Naive thymus-derived CD8-positive, alpha-beta T cell (primary cell): ENCODE measurements at regions not wholly inside any gene's neighbourhood (a gene's known extent, or its start where the extent isn't known, plus 50 kb on each side); places are given as distances from the start of the nearest gene placed in this dataset.

Experiments used
- ATAC-seq, 2 donors: fragments of 150-1000 bp; cut with Tn5 transposase in 1 of 2; sonication (Bioruptor Pico), chemical (Tn5 transposase) in 1 of 2; 1 replicate in 1 of 2; 2 replicates in 1 of 2; pipeline ENCODE4 v1.10.0; 2021; ENCODE audit warnings: mild to moderate bottlenecking in 2 of 2, moderate library complexity in 2 of 2
- POLR2A ChIA-PET: fragments of 350-600 bp; sonication (Branson Sonifier 250); formaldehyde crosslinking; loops from one replicate; lab custom pipeline; 2021; ENCODE audit warnings: antibody characterized with exemption; lab: Charles Lee
- DNase-seq, 10 donors: peaks; one replicate each; pipeline versions ENCODE4 v3.0.0 to v3.0.0-alpha.2; 2020 to 2022
- H3K27ac Mint-ChIP-seq, 10 donors: one replicate each; pipeline ENCODE4 v1.8.0; 2020 to 2022; ENCODE audit warnings: mild to moderate bottlenecking in 10 of 10, mixed read lengths in 10 of 10, moderate library complexity in 4 of 10, inconsistent platforms in 1 of 10
- H3K27me3 Mint-ChIP-seq, 5 donors: one replicate each; pipeline ENCODE4 v1.8.0; 2021 to 2022; ENCODE audit warnings: mixed read lengths in 5 of 5
- H3K36me3 Mint-ChIP-seq, 3 donors: one replicate each; pipeline ENCODE4 v1.8.0; 2020 to 2022; ENCODE audit warnings: mixed read lengths in 3 of 3, mild to moderate bottlenecking in 2 of 3, inconsistent platforms in 1 of 3
- H3K4me1 Mint-ChIP-seq, 4 donors: one replicate each; pipeline ENCODE4 v1.8.0; 2021 to 2022; ENCODE audit warnings: mixed read lengths in 4 of 4
- H3K4me3 Mint-ChIP-seq, 10 donors: one replicate each; pipeline ENCODE4 v1.8.0; 2020 to 2022; ENCODE audit warnings: mild to moderate bottlenecking in 10 of 10, mixed read lengths in 10 of 10, moderate library complexity in 6 of 10, inconsistent platforms in 1 of 10
- H3K9me3 Mint-ChIP-seq, 9 donors: one replicate each; pipeline ENCODE4 v1.8.0; 2020 to 2022; ENCODE audit warnings: mixed read lengths in 9 of 9, mild to moderate bottlenecking in 3 of 9, inconsistent platforms in 1 of 9, moderate library complexity in 1 of 9

- POLR2A ChIA-PET: no interaction called here
- no peaks in the 10 kb centered on the region for H3K36me3 Mint-ChIP-seq
- peaks cover 0 to 13% (median 2%) of the 10 kb centered on the region in 9 donors for H3K9me3 Mint-ChIP-seq
- no peak overlapping the region for H3K4me3 Mint-ChIP-seq
- no peak for ATAC-seq
- DNase-seq: no peak
- peaks cover 0 to 2% (median 0%) of the 10 kb centered on the region in 4 donors for H3K4me1 Mint-ChIP-seq
- H3K27ac Mint-ChIP-seq: no peak overlapping the region
- H3K27me3 Mint-ChIP-seq: no peaks in the 10 kb centered on the region
These were observed 244.3 kb downstream of the ZIC1 start for GRCh38 chr3:147653367-147653923.

GRCh38 chr3:147654827-147655226 lies 245.7 kb downstream of the ZIC1 start:
- DNase-seq (no peak), ATAC-seq (no peak)
- H3K27me3 Mint-ChIP-seq: no peaks in the 10 kb centered on the region
- no peak overlapping the region for H3K27ac Mint-ChIP-seq
- no peak overlapping the region for H3K4me3 Mint-ChIP-seq
- no peaks in the 10 kb centered on the region for H3K36me3 Mint-ChIP-seq
- POLR2A ChIA-PET: no interaction called here
- peaks cover 0 to 6% (median 2%) of the 10 kb centered on the region in 9 donors for H3K9me3 Mint-ChIP-seq
- H3K4me1 Mint-ChIP-seq: peaks cover 0 to 2% (median 0%) of the 10 kb centered on the region in 4 donors

- Mint-ChIP-seq H3K27ac (no peak overlapping the region), H3K27me3 (no peaks in the 10 kb centered on the region), H3K9me3 (peaks cover 0 to 6% (median 2%) of the 10 kb centered on the region in 9 donors), H3K36me3 (no peaks in the 10 kb centered on the region), H3K4me1 (peaks cover 0 to 2% (median 0%) of the 10 kb centered on the region in 4 donors), H3K4me3 (no peak overlapping the region)
- ATAC-seq (no peak), DNase-seq (no peak)
- POLR2A ChIA-PET: no interaction called here
These were observed 246.1 kb downstream of the ZIC1 start for GRCh38 chr3:147655236-147655635.

DNA sequence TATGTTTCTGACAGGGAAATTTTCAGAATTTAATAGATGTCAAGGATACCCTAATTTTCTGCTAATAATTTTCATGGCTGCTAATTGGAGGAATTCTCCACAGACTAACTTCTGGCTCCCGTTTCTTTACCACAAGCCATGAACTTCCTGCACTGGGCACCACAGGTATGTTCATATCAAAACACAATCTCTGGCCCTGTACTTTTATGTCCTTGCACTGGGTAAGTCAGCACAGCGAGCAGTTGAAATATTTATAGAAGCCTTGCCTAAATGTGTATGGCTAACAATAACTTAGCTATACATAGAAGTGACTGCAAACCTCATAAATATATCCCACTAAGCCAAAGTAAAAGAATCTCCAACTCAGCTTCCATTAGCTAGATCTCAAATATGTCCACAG lies 246.9 kb downstream of the ZIC1 start:
- Mint-ChIP-seq H3K4me1 (peaks cover 0 to 2% (median 0%) of the 10 kb centered on the region in 4 donors), H3K9me3 (peaks cover 0 to 6% (median 2%) of the 10 kb centered on the region in 9 donors), H3K36me3 (no peaks in the 10 kb centered on the region), H3K27me3 (no peaks in the 10 kb centered on the region), H3K4me3 (no peak overlapping the region), H3K27ac (no peak overlapping the region)
- DNase-seq: no peak
- no peak for ATAC-seq
- POLR2A ChIA-PET: no interaction called here

GRCh38 chr3:147661916-147662315 lies 252.8 kb downstream of the ZIC1 start:
- DNase-seq (no peak), ATAC-seq (no peak)
- Mint-ChIP-seq H3K4me3 (no peak overlapping the region), H3K4me1 (no peaks in the 10 kb centered on the region), H3K27me3 (no peaks in the 10 kb centered on the region), H3K9me3 (peaks cover 0 to 3% (median 0%) of the 10 kb centered on the region in 9 donors), H3K27ac (no peak overlapping the region), H3K36me3 (no peaks in the 10 kb centered on the region)
- POLR2A ChIA-PET: no interaction called here

DNA sequence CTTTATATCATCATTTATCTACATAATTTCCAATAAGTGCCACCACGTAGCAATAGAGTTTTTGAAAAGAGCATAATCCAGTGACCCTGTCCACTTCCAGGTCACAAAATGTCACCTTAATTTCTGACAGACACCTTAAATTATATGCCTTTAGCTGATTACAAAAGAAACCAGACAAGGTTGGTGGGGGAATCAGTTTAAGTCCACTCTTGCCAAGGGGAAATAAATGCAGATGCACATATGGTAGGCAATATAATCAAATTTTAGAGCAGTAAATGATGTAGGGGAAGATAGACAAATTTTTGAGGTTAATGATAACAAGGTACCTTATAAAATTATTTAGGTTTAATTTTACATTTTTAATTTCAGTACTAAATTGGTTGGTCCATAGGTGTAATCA lies 253.5 kb downstream of the ZIC1 start:
- ATAC-seq (no peak), DNase-seq (no peak)
- Mint-ChIP-seq H3K36me3 (no peaks in the 10 kb centered on the region), H3K27ac (no peak overlapping the region), H3K27me3 (no peaks in the 10 kb centered on the region), H3K4me1 (no peaks in the 10 kb centered on the region), H3K9me3 (peaks cover 0 to 3% (median 0%) of the 10 kb centered on the region in 9 donors), H3K4me3 (no peak overlapping the region)
- POLR2A ChIA-PET: no interaction called here

DNA sequence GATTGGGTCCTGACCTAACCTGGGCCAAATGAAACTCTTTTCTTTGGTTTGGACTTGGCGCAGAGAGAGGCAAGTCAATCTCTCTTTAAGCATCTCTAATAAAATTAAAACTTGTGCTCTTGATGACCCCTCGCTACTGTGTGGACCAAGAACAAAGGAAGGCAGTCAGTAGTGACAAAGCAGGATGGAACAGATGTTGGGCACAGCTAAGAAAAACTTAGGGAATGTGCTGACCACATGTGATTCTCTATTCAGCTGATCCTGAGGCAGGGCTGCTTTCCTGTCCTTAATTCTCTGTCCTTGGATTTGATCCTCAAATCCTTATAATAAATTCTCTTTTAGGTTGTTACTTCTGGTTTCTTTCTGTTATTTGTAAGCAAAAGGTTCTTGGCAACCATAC lies 259.9 kb downstream of the ZIC1 start:
- no peak overlapping the region for H3K4me3 Mint-ChIP-seq

DNA sequence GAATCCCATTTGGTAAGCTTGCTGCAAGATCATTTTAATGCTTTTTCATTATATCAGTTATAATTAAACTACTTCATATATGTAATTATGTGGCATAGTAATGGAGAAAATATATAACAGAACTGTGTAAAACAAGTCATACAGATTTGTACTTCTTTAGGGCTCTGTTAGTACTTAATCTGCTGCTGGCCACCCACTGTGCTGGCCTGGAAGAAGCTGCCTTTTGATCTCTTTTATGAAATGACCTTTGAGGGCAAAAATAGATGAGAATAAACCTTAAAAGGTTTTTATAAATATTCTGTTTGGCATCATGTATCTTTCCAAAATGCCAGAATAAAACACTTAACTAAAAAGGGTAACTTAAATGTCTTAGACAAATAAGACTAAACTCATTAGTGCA lies 262.9 kb downstream of the ZIC1 start:
- POLR2A ChIA-PET: no interaction called here
- DNase-seq: no peak
- Mint-ChIP-seq H3K9me3 (peaks cover 0 to 13% (median 2%) of the 10 kb centered on the region in 9 donors), H3K4me1 (no peaks in the 10 kb centered on the region), H3K27me3 (no peaks in the 10 kb centered on the region), H3K36me3 (no peaks in the 10 kb centered on the region), H3K27ac (no peak overlapping the region), H3K4me3 (no peak overlapping the region)
- ATAC-seq: no peak

More for the DNA sequence above, 259.9 kb downstream of the ZIC1 start:
- ATAC-seq (no peak), DNase-seq (no peak)
- POLR2A ChIA-PET: no interaction called here
- no peaks in the 10 kb centered on the region for H3K27me3 Mint-ChIP-seq
- H3K36me3 Mint-ChIP-seq: no peaks in the 10 kb centered on the region
- H3K27ac Mint-ChIP-seq: no peak overlapping the region
- H3K9me3 Mint-ChIP-seq: peaks cover 0 to 13% (median 2%) of the 10 kb centered on the region in 9 donors
- no peaks in the 10 kb centered on the region for H3K4me1 Mint-ChIP-seq

DNA sequence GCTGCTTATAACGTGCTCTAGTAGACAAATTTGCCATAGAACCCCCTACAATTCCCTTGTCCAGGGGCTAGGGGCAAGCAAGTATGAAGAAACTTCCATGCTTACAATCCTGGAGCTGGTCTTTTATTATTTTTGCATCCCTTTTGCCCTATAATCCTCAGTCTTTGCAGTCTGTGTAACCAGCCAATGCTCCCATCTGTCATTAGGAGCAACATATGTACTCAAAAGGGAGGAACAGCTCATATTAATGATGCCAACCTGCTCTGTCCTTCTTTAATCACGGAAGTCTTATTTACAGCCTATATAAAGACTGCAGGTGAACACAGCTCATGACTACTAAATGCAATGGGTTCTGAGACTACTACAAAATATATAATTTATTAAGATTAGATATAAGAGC lies 263.3 kb downstream of the ZIC1 start:
- no peaks in the 10 kb centered on the region for H3K27me3 Mint-ChIP-seq
- H3K27ac Mint-ChIP-seq: no peak overlapping the region
- ATAC-seq: no peak
- POLR2A ChIA-PET: no interaction called here
- no peak overlapping the region for H3K4me3 Mint-ChIP-seq
- no peak for DNase-seq
- peaks cover 0 to 13% (median 2%) of the 10 kb centered on the region in 9 donors for H3K9me3 Mint-ChIP-seq
- H3K36me3 Mint-ChIP-seq: no peaks in the 10 kb centered on the region
- no peaks in the 10 kb centered on the region for H3K4me1 Mint-ChIP-seq

DNA sequence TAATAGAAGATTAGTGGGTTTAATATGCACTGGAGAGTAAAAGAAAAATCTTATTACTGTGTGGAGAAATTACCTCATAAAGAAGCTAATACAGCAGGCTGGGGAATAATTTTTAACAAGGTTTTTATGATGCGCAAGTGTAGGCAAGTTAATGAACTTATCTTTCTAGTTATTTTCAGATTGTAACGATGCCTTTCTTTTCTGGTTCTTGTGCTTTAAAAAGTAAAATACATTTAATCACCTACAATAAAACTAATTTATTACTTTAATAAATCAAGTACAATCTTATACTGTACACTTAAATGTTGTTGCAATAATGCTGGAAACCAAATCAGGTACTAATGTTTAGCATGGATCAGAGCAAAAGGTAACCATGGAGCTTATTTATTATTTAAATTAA lies 266.6 kb downstream of the ZIC1 start:
- no peaks in the 10 kb centered on the region for H3K4me1 Mint-ChIP-seq
- no peak overlapping the region for H3K27ac Mint-ChIP-seq
- no peaks in the 10 kb centered on the region for H3K27me3 Mint-ChIP-seq
- no peaks in the 10 kb centered on the region for H3K36me3 Mint-ChIP-seq
- POLR2A ChIA-PET: no interaction called here
- no peak overlapping the region for H3K4me3 Mint-ChIP-seq
- no peak for ATAC-seq
- DNase-seq: no peak
- H3K9me3 Mint-ChIP-seq: peaks cover 0 to 20% (median 5%) of the 10 kb centered on the region in 9 donors

DNA sequence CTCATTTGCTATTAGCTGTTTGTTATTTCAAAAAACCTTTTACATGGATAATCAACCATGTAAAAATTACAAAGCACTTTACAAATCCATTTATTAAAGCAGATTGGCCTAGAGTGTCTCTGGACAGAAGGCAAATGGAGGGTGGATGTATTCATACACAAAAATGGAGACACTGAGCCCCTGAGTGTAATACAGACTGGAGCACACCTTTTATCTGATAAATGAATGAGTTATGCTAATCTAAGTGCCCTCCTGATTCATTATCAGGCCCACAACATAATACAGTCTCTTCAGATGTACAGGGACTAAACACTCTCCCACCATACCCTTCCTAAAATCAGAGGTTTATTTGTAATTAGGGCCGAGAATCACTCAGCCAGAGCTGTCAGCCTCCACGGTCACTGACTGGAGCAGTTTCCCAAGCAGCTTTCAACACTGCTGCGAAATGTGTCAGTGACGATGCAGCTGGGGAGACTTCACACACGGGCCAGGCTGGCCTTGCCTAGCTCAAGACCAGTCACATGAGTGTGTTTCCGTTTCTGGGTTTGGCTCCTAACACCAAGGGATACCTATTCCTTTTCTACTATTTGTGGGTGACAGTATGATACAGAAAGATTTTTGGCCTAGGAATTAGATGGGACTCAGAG lies 271.8 kb downstream of the ZIC1 start:
- Mint-ChIP-seq H3K27ac (no peak overlapping the region), H3K27me3 (no peaks in the 10 kb centered on the region), H3K4me1 (no peaks in the 10 kb centered on the region), H3K9me3 (peaks cover 0 to 21% (median 2%) of the 10 kb centered on the region in 9 donors), H3K36me3 (no peaks in the 10 kb centered on the region), H3K4me3 (no peak overlapping the region)
- no peak for DNase-seq
- no peak for ATAC-seq
- POLR2A ChIA-PET: no interaction called here

- ATAC-seq: no peak
- Mint-ChIP-seq H3K9me3 (peaks cover 0 to 11% (median 6%) of the 10 kb centered on the region in 9 donors), H3K36me3 (no peaks in the 10 kb centered on the region), H3K4me3 (no peak overlapping the region), H3K27me3 (peaks cover 0 to 4% (median 0%) of the 10 kb centered on the region in 5 donors), H3K27ac (no peak overlapping the region), H3K4me1 (no peaks in the 10 kb centered on the region)
- POLR2A ChIA-PET: no interaction called here
- DNase-seq: no peak
These were observed 279.7 kb downstream of the ZIC1 start for GRCh38 chr3:147688868-147689267.

DNA sequence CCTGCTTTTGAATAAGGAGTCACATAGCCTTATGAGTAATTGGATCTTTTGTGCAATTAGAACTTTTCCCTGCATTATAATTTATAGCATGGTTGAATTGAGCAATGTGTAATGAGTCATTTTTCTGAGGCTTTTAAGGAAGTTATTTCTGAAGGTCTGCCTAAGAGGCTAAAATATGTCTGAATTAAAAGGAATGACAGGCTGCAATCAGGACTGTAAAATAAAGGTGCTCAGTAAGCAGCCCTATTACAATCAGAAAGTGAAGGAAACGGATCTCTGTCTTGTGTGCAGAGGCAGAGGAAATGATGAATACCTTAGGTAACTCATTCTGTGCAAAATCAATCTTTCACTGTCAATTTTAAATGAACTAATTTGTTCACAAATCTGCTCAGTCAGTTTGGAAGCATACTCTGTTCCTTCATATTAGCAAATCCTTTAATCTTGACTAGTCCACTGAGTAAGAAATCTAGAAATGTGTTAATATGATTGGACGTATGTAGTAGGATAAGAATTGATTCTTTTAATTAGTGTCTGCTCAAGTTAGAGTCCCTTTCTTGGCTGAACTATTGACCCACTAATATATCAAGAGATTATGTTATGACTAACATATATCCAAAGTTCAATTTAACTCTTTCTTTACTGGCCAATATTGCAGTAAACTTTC lies 290.1 kb downstream of the ZIC1 start:
- ATAC-seq (no peak), DNase-seq (no peak)
- Mint-ChIP-seq H3K36me3 (no peaks in the 10 kb centered on the region), H3K4me1 (peaks cover 0 to under 1% (median 0%) of the 10 kb centered on the region in 4 donors), H3K4me3 (no peak overlapping the region), H3K27ac (no peak overlapping the region), H3K27me3 (no peaks in the 10 kb centered on the region), H3K9me3 (peaks cover 0 to 25% (median 5%) of the 10 kb centered on the region in 9 donors)
- POLR2A ChIA-PET: no interaction called here
